Tibial artery (tissue), 4 donors: ENCODE measurements at regions not wholly inside any gene's neighbourhood (a gene's known extent, or its start where the extent isn't known, plus 50 kb on each side); places are given as distances from the start of the nearest gene placed in this dataset.

Experiments used
- DNase-seq, 2 donors: peaks; one replicate each; pipeline ENCODE4 v3.0.0-alpha.2; 2019
- H3K27ac ChIP-seq, 2 donors: fragments of 200-600 bp; sonication (generic) in 1 of 2; 1 replicate in 1 of 2; 2 replicates in 1 of 2; pipeline ENCODE4 v1.5.1; 2018 to 2019; ENCODE audit warnings: mild to moderate bottlenecking in 1 of 2
- H3K27me3 ChIP-seq, 2 donors: fragments of 200-600 bp; sonication (generic) in 1 of 2; one replicate each; pipeline versions ENCODE4 v1.5.1 to v1.6.0; 2016 to 2019
- H3K36me3 ChIP-seq, 3 donors: fragments of 200-600 bp; sonication (generic) in 2 of 3; one replicate each; pipeline ENCODE4 v1.5.1; 2016 to 2019; ENCODE audit warnings: mild to moderate bottlenecking in 2 of 3
- H3K4me1 ChIP-seq, 4 donors: fragments of 200-600 bp; sonication (generic) in 2 of 4; 1 replicate in 3 of 4; 2 replicates in 1 of 4; pipeline ENCODE4 v1.5.1; 2016 to 2019
- H3K4me3 ChIP-seq, 2 donors: fragments of 200-600 bp; sonication (generic) in 1 of 2; 1 replicate in 1 of 2; 2 replicates in 1 of 2; pipeline ENCODE4 v1.5.1; 2018 to 2019; ENCODE audit warnings: mild to moderate bottlenecking in 2 of 2
- H3K9me3 ChIP-seq, 3 donors: fragments of 200-600 bp; sonication (generic) in 1 of 3; one replicate each; pipeline ENCODE4 v1.5.1; 2016 to 2019
- CTCF ChIP-seq, 2 experiments: fragments of 200-600 bp in 1 of 2; fragments of 450-650 bp in 1 of 2; IDR thresholded peaks; one replicate each; pipeline ENCODE4 v1.5.1; 2017 to 2019; ENCODE audit warnings: antibody characterized with exemption in 2 of 2, mild to moderate bottlenecking in 1 of 2, moderate library complexity in 1 of 2
- intact Hi-C: fragments of 100-400 bp; cut with DNase I; formaldehyde crosslinking; loops from one replicate; pipeline ENCODE4 v1.15.0; 2023; ENCODE audit warnings: low total_unique reads

DNA sequence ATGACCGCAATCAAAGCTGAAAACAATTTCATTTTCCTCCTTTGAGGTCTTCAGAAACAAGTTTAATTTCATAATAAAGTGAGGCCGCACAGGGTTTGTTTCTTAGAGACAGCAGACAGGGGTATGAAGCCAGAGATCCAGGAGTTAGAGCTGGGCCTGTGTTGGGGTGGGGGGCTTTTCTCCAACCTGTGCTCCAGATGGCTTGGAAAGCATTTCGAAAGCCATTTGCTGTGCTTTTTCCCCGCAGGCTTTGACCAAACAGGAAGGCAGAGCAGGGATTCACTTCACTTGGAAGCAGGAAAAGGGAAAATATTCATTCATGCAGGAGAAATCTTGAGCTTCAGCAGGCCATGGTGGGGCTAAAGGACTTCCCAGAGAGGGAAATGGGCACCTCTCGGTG is 617.4 kb downstream of the SOX6 start:
- no peak for TF ChIP-seq CTCF (IDR thresholded peaks at IDR 0.05)
- no peaks in the 10 kb centered on the region for H3K9me3 ChIP-seq
- H3K27me3 ChIP-seq = no peaks in the 10 kb centered on the region
- intact Hi-C loops = no loop called here
- DNase-seq = no peak
- H3K36me3 ChIP-seq = no peaks in the 10 kb centered on the region
- H3K27ac ChIP-seq = no peak overlapping the region
- no peaks in the 10 kb centered on the region for H3K4me1 ChIP-seq
- no peak overlapping the region for H3K4me3 ChIP-seq

DNA sequence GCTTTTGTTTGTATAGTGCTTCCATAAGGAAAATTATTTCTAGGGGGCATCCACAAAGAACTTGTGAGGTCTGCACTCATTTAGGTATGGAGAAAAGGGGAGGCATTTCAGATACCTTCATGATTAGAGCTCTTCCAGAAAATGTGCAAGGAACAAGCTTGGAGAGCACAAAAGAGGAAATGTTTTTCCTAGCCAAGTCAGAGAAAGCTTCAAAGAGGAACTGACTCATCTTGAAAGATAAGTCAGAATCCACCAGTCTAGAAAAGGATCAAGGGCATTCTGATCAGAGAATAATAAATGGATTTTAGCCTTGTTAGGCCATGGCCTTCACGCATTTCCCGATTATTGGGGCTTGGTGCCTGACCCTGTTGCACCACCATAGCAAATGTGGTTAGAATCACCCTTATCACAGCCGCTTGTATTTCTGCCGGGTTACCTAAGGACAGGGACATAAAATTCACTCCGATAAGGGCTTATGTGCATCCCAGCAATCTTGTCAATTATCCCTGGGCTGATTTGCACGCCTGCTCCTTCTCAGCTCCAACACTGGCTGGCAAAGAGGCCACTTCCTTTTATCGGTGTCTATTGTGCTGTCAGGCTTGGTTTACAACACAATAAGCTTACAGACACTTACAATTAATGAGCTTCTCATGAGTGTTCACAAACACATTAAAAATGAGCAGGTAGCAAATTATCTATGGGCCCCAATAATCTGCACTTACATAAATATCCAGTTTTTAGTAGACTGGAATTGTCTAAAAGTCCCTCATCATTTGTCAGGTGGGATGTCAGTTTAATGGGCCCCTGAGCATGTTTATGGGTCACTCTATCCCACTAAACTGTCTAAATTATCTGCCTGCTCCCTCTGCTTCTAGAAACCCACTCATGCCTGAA is 613.5 kb downstream of the SOX6 start:
- no peaks in the 10 kb centered on the region for H3K36me3 ChIP-seq
- no peak for DNase-seq
- H3K4me3 ChIP-seq = no peak overlapping the region
- H3K9me3 ChIP-seq = no peaks in the 10 kb centered on the region
- intact Hi-C loops = no loop called here
- H3K4me1 ChIP-seq = no peaks in the 10 kb centered on the region
- TF ChIP-seq CTCF (IDR thresholded peaks at IDR 0.05) = no peak
- no peak overlapping the region for H3K27ac ChIP-seq
- no peaks in the 10 kb centered on the region for H3K27me3 ChIP-seq

DNA sequence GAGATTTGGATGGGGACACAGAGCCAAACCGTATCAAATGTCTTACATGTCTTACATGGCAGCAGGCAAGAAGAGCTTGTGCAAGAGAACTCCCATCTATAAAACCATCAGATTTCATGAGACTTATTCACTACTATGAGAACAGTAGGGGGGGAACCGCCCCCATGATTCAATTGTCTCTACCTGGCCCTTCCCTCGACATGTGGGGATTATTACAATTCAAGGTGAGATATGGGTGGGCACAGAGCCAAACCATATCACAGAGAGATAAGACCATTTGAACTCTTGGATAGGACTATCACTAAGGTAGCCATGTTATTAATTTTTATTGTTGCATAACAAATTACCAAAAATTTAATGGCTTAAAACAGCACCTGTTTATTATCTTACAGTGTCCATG is 611.7 kb downstream of the SOX6 start:
- Histone ChIP-seq H3K4me3 (no peak overlapping the region), H3K27me3 (no peaks in the 10 kb centered on the region), H3K36me3 (no peaks in the 10 kb centered on the region), H3K4me1 (no peaks in the 10 kb centered on the region), H3K27ac (no peak overlapping the region), H3K9me3 (no peaks in the 10 kb centered on the region)
- TF ChIP-seq CTCF (IDR thresholded peaks at IDR 0.05) = no peak
- intact Hi-C loops = no loop called here
- DNase-seq = no peak

- H3K27me3 ChIP-seq = no peaks in the 10 kb centered on the region
- DNase-seq = no peak
- intact Hi-C loops = no loop called here
These were observed 611.1 kb downstream of the SOX6 start for GRCh38 chr11:15745266-15745665.

GRCh38 chr11:15747671-15748070 is 608.7 kb downstream of the SOX6 start:
- no peak overlapping the region for H3K27ac ChIP-seq
- DNase-seq = no peak
- H3K36me3 ChIP-seq = no peaks in the 10 kb centered on the region
- H3K4me3 ChIP-seq = no peak overlapping the region
- H3K27me3 ChIP-seq = no peaks in the 10 kb centered on the region
- intact Hi-C loops = no loop called here
- H3K4me1 ChIP-seq = no peaks in the 10 kb centered on the region
- H3K9me3 ChIP-seq = no peaks in the 10 kb centered on the region
- no peak for TF ChIP-seq CTCF (IDR thresholded peaks at IDR 0.05)

More at GRCh38 chr11:15745266-15745665, 611.1 kb downstream of the SOX6 start:
- TF ChIP-seq CTCF (IDR thresholded peaks at IDR 0.05) = no peak
- no peak overlapping the region for H3K27ac ChIP-seq
- H3K4me3 ChIP-seq = no peak overlapping the region
- H3K4me1 ChIP-seq = no peaks in the 10 kb centered on the region
- no peaks in the 10 kb centered on the region for H3K9me3 ChIP-seq
- no peaks in the 10 kb centered on the region for H3K36me3 ChIP-seq
